ENCODE measurements at regions not wholly inside any gene's neighbourhood (a gene's known extent, or its start where the extent isn't known, plus 50 kb on each side); places are given as distances from the start of the nearest gene placed in this dataset.
"Not testable (repeated sequence)": the region's sequence is repeated elsewhere in the genome, so short reads cannot be mapped to it uniquely, and the experiment has no call there.

DNA sequence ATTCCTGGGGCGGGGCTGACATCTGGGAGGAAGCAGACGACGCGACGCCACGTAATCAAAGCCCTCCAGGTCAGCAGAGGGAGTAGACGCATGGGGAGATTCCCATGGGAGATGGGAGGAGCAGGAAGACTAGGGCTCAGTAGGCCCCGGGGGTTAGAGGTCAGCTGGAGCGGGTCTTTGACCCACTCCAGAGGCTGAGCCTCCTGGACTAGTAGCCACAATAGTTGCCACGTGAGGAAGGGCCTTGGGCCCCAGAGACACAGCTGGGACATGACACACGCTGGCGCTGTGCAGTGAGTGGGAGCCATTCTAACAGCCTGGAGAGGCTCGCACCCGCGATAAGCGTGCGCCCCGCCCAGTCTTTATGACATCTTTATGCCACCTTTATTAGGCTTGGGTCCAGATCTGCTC lies 95.7 kb upstream of the AMZ2 start:
- TF ChIP-seq, protein P1, sequence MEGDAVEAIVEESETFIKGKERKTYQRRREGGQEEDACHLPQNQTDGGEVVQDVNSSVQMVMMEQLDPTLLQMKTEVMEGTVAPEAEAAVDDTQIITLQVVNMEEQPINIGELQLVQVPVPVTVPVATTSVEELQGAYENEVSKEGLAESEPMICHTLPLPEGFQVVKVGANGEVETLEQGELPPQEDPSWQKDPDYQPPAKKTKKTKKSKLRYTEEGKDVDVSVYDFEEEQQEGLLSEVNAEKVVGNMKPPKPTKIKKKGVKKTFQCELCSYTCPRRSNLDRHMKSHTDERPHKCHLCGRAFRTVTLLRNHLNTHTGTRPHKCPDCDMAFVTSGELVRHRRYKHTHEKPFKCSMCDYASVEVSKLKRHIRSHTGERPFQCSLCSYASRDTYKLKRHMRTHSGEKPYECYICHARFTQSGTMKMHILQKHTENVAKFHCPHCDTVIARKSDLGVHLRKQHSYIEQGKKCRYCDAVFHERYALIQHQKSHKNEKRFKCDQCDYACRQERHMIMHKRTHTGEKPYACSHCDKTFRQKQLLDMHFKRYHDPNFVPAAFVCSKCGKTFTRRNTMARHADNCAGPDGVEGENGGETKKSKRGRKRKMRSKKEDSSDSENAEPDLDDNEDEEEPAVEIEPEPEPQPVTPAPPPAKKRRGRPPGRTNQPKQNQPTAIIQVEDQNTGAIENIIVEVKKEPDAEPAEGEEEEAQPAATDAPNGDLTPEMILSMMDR (IDR thresholded peaks at IDR 0.05; ENCODE audit: low read length): no peak
- TF ChIP-seq EZH2 (IDR thresholded peaks at IDR 0.05; ENCODE audit: borderline replicate concordance, low read length): no peak
- Histone ChIP-seq H3K9ac (ENCODE audit: low read length) (no peak overlapping the region), H3K9me2 (ENCODE audit: low read depth, low read length) (no peaks in the 10 kb centered on the region), H3K9me3 (ENCODE audit: low read length) (no peaks in the 10 kb centered on the region), H3K4me3 (ENCODE audit: low read depth, low read length, poor library complexity, severe bottlenecking) (no peak overlapping the region), H3F3A (ENCODE audit: insufficient read depth, low read length) (no peaks in the 10 kb centered on the region), H3K36me3 (ENCODE audit: insufficient read depth, low read length) (no peaks in the 10 kb centered on the region), H2AFZ (ENCODE audit: low read length) (no peak overlapping the region), H3K27me3 (ENCODE audit: insufficient read depth, low read length) (no peaks in the 10 kb centered on the region), H3K79me2 (ENCODE audit: insufficient read depth, low read length) (no peaks in the 10 kb centered on the region), H3K4me2 (ENCODE audit: low read length) (no peak overlapping the region), H4K20me1 (ENCODE audit: insufficient read depth, low read length) (no peaks in the 10 kb centered on the region), H3K4me1 (ENCODE audit: insufficient read depth, low read length, severe bottlenecking) (no peaks in the 10 kb centered on the region), H3K27ac (ENCODE audit: low read depth, low read length, poor library complexity, severe bottlenecking) (no peak overlapping the region)

DNA sequence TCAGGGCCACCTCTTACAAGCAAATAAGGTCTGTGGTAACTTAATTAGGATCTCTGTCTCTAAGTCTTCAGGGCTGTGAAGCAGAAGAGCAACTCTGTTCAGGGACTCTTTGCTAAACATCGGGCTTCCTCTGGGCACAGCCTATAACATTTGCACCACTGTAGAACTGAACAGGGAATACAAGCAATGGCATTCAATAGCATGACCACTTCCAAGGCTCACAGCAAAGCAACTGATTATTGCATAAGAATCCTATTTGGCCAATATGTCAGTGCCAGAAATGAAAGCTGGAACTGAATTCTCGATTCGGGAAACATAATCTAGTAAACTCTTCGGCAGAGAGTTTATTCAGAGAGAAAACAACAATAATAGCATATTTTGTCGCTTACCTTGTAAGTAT lies 92.2 kb upstream of the AMZ2 start:
- H3K27ac ChIP-seq (ENCODE audit: low read depth, low read length, poor library complexity, severe bottlenecking): no peak overlapping the region
- no peaks in the 10 kb centered on the region for H3K36me3 ChIP-seq (ENCODE audit: insufficient read depth, low read length)
- no peaks in the 10 kb centered on the region for H3F3A ChIP-seq (ENCODE audit: insufficient read depth, low read length)
- H3K9ac ChIP-seq (ENCODE audit: low read length): no peak overlapping the region
- no peaks in the 10 kb centered on the region for H3K79me2 ChIP-seq (ENCODE audit: insufficient read depth, low read length)
- TF ChIP-seq, protein P1 (IDR thresholded peaks at IDR 0.05; ENCODE audit: low read length): no peak
- TF ChIP-seq EZH2 (IDR thresholded peaks at IDR 0.05; ENCODE audit: borderline replicate concordance, low read length): no peak
- no peaks in the 10 kb centered on the region for H3K27me3 ChIP-seq (ENCODE audit: insufficient read depth, low read length)
- no peak overlapping the region for H2AFZ ChIP-seq (ENCODE audit: low read length)
- no peaks in the 10 kb centered on the region for H4K20me1 ChIP-seq (ENCODE audit: insufficient read depth, low read length)
- H3K9me2 ChIP-seq (ENCODE audit: low read depth, low read length): no peaks in the 10 kb centered on the region
- H3K9me3 ChIP-seq (ENCODE audit: low read length): no peaks in the 10 kb centered on the region
- no peak overlapping the region for H3K4me3 ChIP-seq (ENCODE audit: low read depth, low read length, poor library complexity, severe bottlenecking)
- H3K4me2 ChIP-seq (ENCODE audit: low read length): no peak overlapping the region
- H3K4me1 ChIP-seq (ENCODE audit: insufficient read depth, low read length, severe bottlenecking): no peaks in the 10 kb centered on the region

DNA sequence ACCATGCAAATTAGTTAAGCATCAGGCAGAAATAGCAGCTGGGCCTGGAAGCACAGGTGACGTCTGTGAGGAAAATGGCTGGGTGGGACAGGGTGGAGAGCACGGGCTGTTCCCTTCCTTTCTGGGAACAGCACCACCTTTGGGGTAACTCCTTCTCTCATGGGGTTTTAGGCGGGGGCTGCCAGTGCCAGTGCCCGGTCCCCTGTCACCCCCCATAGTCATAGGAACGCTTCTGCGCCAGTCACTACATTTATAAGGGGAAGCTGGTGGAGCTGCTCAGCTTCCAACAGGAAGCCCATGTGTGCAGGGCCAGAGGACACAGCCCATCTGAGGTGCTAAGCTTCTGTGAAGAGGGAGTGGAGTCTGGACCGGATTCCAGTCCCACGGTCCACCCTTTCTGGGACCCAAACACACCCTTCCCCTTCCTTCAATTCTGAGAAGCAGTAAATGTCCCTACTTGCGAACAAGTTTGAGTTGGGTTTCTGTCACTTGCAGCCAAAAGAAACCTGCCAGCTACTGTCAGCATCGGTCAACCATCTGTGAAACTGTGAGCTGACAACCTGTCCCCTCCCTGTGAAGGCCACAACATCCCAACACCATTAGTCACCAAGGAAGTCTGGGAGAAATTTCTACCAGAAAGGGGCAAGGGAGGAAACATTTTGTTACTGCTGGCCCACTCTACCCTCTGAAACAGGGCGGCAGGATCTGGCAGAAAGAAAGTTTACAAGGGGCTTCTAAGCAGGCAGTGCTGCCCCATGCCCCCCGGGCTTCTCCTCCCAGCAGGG lies 86.0 kb upstream of the AMZ2 start:
- Histone ChIP-seq H4K20me1 (ENCODE audit: insufficient read depth, low read length) (no peaks in the 10 kb centered on the region), H3K27ac (ENCODE audit: low read depth, low read length, poor library complexity, severe bottlenecking) (no peak overlapping the region), H3K9me2 (ENCODE audit: low read depth, low read length) (no peaks in the 10 kb centered on the region), H3K27me3 (ENCODE audit: insufficient read depth, low read length) (no peaks in the 10 kb centered on the region), H3K9ac (ENCODE audit: low read length) (no peak overlapping the region), H3F3A (ENCODE audit: insufficient read depth, low read length) (no peaks in the 10 kb centered on the region), H3K79me2 (ENCODE audit: insufficient read depth, low read length) (no peaks in the 10 kb centered on the region), H2AFZ (ENCODE audit: low read length) (no peak overlapping the region), H3K36me3 (ENCODE audit: insufficient read depth, low read length) (no peaks in the 10 kb centered on the region), H3K4me1 (ENCODE audit: insufficient read depth, low read length, severe bottlenecking) (no peaks in the 10 kb centered on the region), H3K4me2 (ENCODE audit: low read length) (no peak overlapping the region), H3K9me3 (ENCODE audit: low read length) (no peaks in the 10 kb centered on the region), H3K4me3 (ENCODE audit: low read depth, low read length, poor library complexity, severe bottlenecking) (no peak overlapping the region)
- no peak for TF ChIP-seq EZH2 (IDR thresholded peaks at IDR 0.05; ENCODE audit: borderline replicate concordance, low read length)
- TF ChIP-seq, protein P1 (IDR thresholded peaks at IDR 0.05; ENCODE audit: low read length): no peak

DNA sequence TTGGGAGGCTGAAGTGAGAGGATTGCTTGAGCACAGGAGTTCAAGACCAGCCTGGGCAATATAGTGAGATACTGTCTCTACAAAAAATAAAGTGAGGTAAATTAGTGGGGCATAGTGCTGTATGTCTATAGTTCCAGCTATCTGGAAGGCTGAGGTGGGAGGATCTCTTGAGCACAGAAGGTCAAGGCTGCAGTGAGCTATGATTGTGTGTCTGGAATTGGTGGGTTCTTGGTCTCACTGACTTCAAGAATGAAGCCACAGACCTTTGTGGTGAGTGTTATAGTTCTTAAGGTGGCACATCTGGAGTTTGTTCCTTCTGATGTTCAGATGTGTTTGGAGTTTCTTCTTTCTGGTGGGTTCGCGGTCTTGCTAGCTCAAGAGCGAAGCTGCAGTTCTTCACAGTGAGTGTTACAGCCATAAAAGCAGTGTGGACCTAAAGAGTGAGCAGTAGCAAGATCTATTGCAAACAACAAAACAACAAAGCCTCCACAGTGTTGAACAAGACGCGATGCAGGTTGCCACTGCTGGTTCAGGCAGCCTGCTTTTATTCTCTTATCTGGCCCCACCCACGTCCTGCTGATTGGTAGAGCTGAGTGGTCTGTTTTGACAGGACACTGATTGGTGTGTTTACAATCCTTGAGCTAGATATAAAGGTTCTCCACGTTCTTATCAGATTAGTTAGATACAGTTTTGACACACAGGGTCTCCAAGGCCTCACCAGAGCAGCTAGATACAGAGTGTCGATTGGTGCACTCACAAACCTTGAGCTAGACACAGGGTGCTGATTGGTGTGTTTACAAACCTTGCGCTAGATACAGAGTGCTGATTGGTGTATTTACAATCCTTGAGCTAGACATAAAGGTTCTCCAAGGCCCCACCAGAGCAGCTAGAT lies 79.3 kb upstream of the AMZ2 start:
- not testable (repeated sequence) for H3K79me2 ChIP-seq (ENCODE audit: insufficient read depth, low read length); H3K9me2 ChIP-seq (ENCODE audit: low read depth, low read length); H3K4me3 ChIP-seq (ENCODE audit: low read depth, low read length, poor library complexity, severe bottlenecking); H4K20me1 ChIP-seq (ENCODE audit: insufficient read depth, low read length); H2AFZ ChIP-seq (ENCODE audit: low read length); H3K27me3 ChIP-seq (ENCODE audit: insufficient read depth, low read length); H3K9me3 ChIP-seq (ENCODE audit: low read length); H3K36me3 ChIP-seq (ENCODE audit: insufficient read depth, low read length); H3F3A ChIP-seq (ENCODE audit: insufficient read depth, low read length); H3K27ac ChIP-seq (ENCODE audit: low read depth, low read length, poor library complexity, severe bottlenecking); H3K9ac ChIP-seq (ENCODE audit: low read length); H3K4me2 ChIP-seq (ENCODE audit: low read length)
- peaks cover 29% of the 10 kb centered on the region for H3K4me1 ChIP-seq (ENCODE audit: insufficient read depth, low read length, severe bottlenecking)

DNA sequence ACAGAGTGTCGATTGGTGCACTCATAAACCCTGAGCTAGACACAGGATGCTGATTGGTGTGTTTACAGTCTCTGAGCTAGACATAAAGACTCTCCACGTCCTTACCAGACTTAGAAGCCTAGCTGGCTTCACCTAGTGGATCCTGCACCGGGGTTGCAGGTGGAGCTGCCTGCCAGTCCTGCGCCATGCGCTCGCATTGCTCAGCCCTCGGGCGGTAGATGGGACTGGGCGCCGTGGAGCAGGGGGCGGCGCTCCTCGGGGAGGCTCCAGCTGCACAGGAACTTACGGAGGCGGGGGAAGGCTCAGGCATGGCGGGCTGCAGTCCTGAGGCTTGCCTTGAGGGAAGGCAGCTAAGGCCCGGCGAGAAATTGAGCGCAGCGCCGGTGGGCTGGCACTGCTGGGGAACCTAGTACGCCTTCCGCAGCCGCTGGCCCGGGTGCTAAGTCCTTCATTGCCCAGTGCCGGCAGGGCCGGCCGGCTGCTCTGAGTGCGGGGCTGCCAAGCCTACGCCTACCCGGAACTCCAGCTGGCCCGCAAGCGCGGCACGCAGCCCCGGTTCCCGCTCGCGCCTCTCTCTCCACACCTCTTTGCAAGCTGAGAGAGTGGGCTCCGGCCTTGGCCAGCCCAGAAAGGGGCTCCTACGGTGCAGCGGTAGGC lies 78.5 kb upstream of the AMZ2 start:
- not testable (repeated sequence) for H3F3A ChIP-seq (ENCODE audit: insufficient read depth, low read length); H3K27ac ChIP-seq (ENCODE audit: low read depth, low read length, poor library complexity, severe bottlenecking); H4K20me1 ChIP-seq (ENCODE audit: insufficient read depth, low read length); H3K9me3 ChIP-seq (ENCODE audit: low read length); H3K9me2 ChIP-seq (ENCODE audit: low read depth, low read length); H2AFZ ChIP-seq (ENCODE audit: low read length); H3K79me2 ChIP-seq (ENCODE audit: insufficient read depth, low read length); H3K4me2 ChIP-seq (ENCODE audit: low read length); H3K9ac ChIP-seq (ENCODE audit: low read length); H3K27me3 ChIP-seq (ENCODE audit: insufficient read depth, low read length); H3K4me3 ChIP-seq (ENCODE audit: low read depth, low read length, poor library complexity, severe bottlenecking); H3K36me3 ChIP-seq (ENCODE audit: insufficient read depth, low read length)
- peaks cover 35% of the 10 kb centered on the region for H3K4me1 ChIP-seq (ENCODE audit: insufficient read depth, low read length, severe bottlenecking)

Measured in OCI-LY1 (cell line).